Esophagus (tissue), 2 donors: ENCODE measurements at regions not wholly inside any gene's neighbourhood (a gene's known extent, or its start where the extent isn't known, plus 50 kb on each side); places are given as distances from the start of the nearest gene placed in this dataset.

Source experiments
- H3K27ac ChIP-seq, 2 donors: one replicate each; pipeline ENCODE4 v1.5.1; 2013; ENCODE audit warnings: low read depth in 2 of 2, mild to moderate bottlenecking in 2 of 2, inconsistent platforms in 1 of 2, low read length in 1 of 2, moderate library complexity in 1 of 2
- H3K27me3 ChIP-seq, 2 donors: one replicate each; pipeline ENCODE4 v1.6.1; 2013; ENCODE audit warnings: low read length in 2 of 2, control low read depth in 1 of 2, mild to moderate bottlenecking in 1 of 2; ENCODE audit not compliant: insufficient read depth in 2 of 2, control insufficient read depth in 1 of 2
- H3K36me3 ChIP-seq, 2 donors: one replicate each; pipeline ENCODE4 v1.6.1; 2013; ENCODE audit warnings: low read length in 1 of 2; ENCODE audit not compliant: control insufficient read depth in 2 of 2, insufficient read depth in 2 of 2
- H3K4me1 ChIP-seq, 2 donors: one replicate each; pipeline ENCODE4 v1.6.1; 2013; ENCODE audit warnings: low read length in 1 of 2; ENCODE audit not compliant: control insufficient read depth in 2 of 2, insufficient read depth in 2 of 2
- H3K4me3 ChIP-seq, 2 donors: one replicate each; pipeline ENCODE4 v1.5.1; 2013; ENCODE audit warnings: low read length in 2 of 2, mild to moderate bottlenecking in 2 of 2, low read depth in 1 of 2, moderate library complexity in 1 of 2
- H3K9me3 ChIP-seq, 2 donors: one replicate each; pipeline ENCODE4 v1.6.1; 2013; ENCODE audit warnings: mild to moderate bottlenecking in 2 of 2, low read depth in 1 of 2, low read length in 1 of 2, moderate library complexity in 1 of 2; ENCODE audit not compliant: control insufficient read depth in 2 of 2, insufficient read depth in 1 of 2
- WGBS, 2 donors: extraction: QIAGEN DNeasy Blood & Tissue Kit; methylation state at CpG; one replicate each; pipeline ENCODE4 v1.1.7; 2013; 5-methylcytosine and 5-hydroxymethylcytosine counted together
- donor health status: healthy with polysubstance abuse.
- donor health status: Bipolar disorder and iron deficiency.

- Histone ChIP-seq H3K9me3 (no peaks in the 10 kb centered on the region), H3K27me3 (no peaks in the 10 kb centered on the region), H3K4me3 (no peak overlapping the region), H3K36me3 (no peaks in the 10 kb centered on the region), H3K4me1 (no peaks in the 10 kb centered on the region), H3K27ac (no peak overlapping the region)
- 74% methylated on average over 8 of the region's 8 CpGs for WGBS, 2 donors
These were observed 108.9 kb upstream of the ZBTB40 start for GRCh38 chr1:22342734-22343191.

- Histone ChIP-seq H3K4me1 (no peaks in the 10 kb centered on the region), H3K27ac (no peak overlapping the region), H3K36me3 (no peaks in the 10 kb centered on the region), H3K9me3 (no peaks in the 10 kb centered on the region), H3K4me3 (no peak overlapping the region), H3K27me3 (no peaks in the 10 kb centered on the region)
- WGBS, 2 donors = 71 to 78% methylated on average over 29 of the region's 29 CpGs
These were observed 108.0 kb upstream of the ZBTB40 start for GRCh38 chr1:22343456-22344328.

- Histone ChIP-seq H3K27me3 (no peaks in the 10 kb centered on the region), H3K36me3 (no peaks in the 10 kb centered on the region), H3K4me3 (no peak overlapping the region), H3K9me3 (no peaks in the 10 kb centered on the region), H3K27ac (no peak overlapping the region), H3K4me1 (no peaks in the 10 kb centered on the region)
- 59 to 70% methylated on average over 5 of the region's 5 CpGs for WGBS, 2 donors
These were observed 107.4 kb upstream of the ZBTB40 start for GRCh38 chr1:22344329-22344630.

- no peaks in the 10 kb centered on the region for H3K4me1 ChIP-seq
- no peaks in the 10 kb centered on the region for H3K27me3 ChIP-seq
- no peaks in the 10 kb centered on the region for H3K9me3 ChIP-seq
- no peak overlapping the region for H3K27ac ChIP-seq
- no peaks in the 10 kb centered on the region for H3K36me3 ChIP-seq
- H3K4me3 ChIP-seq = no peak overlapping the region
- WGBS, 2 donors = 93 to 94% methylated on average over 17 of the region's 17 CpGs
These were observed 106.6 kb upstream of the ZBTB40 start for GRCh38 chr1:22344851-22345560.

GRCh38 chr1:22347854-22348760 is 103.5 kb upstream of the ZBTB40 start:
- Histone ChIP-seq H3K9me3 (no peaks in the 10 kb centered on the region), H3K27me3 (peaks cover 0 to 3% of the 10 kb centered on the region in 2 donors), H3K27ac (no peak overlapping the region), H3K4me1 (no peaks in the 10 kb centered on the region), H3K36me3 (no peaks in the 10 kb centered on the region), H3K4me3 (no peak overlapping the region)
- WGBS, 2 donors = 62 to 69% methylated on average over 16 of the region's 16 CpGs

GRCh38 chr1:22349362-22350043 is 102.1 kb upstream of the ZBTB40 start:
- 37 to 42% methylated on average over 14 of the region's 14 CpGs for WGBS, 2 donors
- no peaks in the 10 kb centered on the region for H3K9me3 ChIP-seq
- H3K4me1 ChIP-seq = no peaks in the 10 kb centered on the region
- no peak overlapping the region for H3K4me3 ChIP-seq
- no peaks in the 10 kb centered on the region for H3K36me3 ChIP-seq
- peaks cover 0 to 3% of the 10 kb centered on the region in 2 donors for H3K27me3 ChIP-seq
- H3K27ac ChIP-seq = no peak overlapping the region

GRCh38 chr1:22350171-22350923 is 101.3 kb upstream of the ZBTB40 start:
- Histone ChIP-seq H3K4me3 (no peak overlapping the region), H3K36me3 (no peaks in the 10 kb centered on the region), H3K4me1 (no peaks in the 10 kb centered on the region), H3K27ac (no peak overlapping the region), H3K27me3 (peaks cover 0 to 3% of the 10 kb centered on the region in 2 donors), H3K9me3 (no peaks in the 10 kb centered on the region)
- WGBS, 2 donors = 22 to 24% methylated on average over 21 to 22 of the region's 22 CpGs

- Histone ChIP-seq H3K36me3 (no peaks in the 10 kb centered on the region), H3K4me1 (no peaks in the 10 kb centered on the region), H3K4me3 (no peak overlapping the region), H3K9me3 (no peaks in the 10 kb centered on the region), H3K27me3 (peaks cover 0 to 3% of the 10 kb centered on the region in 2 donors), H3K27ac (no peak overlapping the region)
- WGBS, 2 donors = 36 to 42% methylated on average over 26 to 28 of the region's 28 CpGs
These were observed 100.5 kb upstream of the ZBTB40 start for GRCh38 chr1:22350924-22351767.
